HCT116 (cell line): ENCODE measurements at regions not wholly inside any gene's neighbourhood (a gene's known extent, or its start where the extent isn't known, plus 50 kb on each side); places are given as distances from the start of the nearest gene placed in this dataset.

ENCODE experiments used
- ATAC-seq: fragments of 200-7000 bp; cut with Tn5 transposase; 2 replicates; pipeline ENCODE4 v1.9.1; 2020; ENCODE audit warnings: mild to moderate bottlenecking, moderate library complexity
- BruUV-seq: library from RNA; stranded (reverse); fragments of 400-500 nt; replicated peaks from 2 replicates; lab custom pipeline; 2021; lab: Mats Ljungman, UMichigan
- CTCF ChIA-PET: fragments of 300-600 bp; sonication (Branson Sonifier 250); formaldehyde crosslinking; loops from one replicate; lab custom pipeline; 2021; ENCODE audit warnings: antibody characterized with exemption; lab: Charles Lee
- POLR2A ChIA-PET: fragments of 300-600, 350-600 bp; sonication (Branson Sonifier 250); formaldehyde crosslinking; loops from one replicate; lab custom pipeline; 2021; ENCODE audit warnings: antibody characterized with exemption; lab: Charles Lee
- RAD21 ChIA-PET, 2 experiments: fragments of 300-600 bp; sonication (Branson Sonifier 250); formaldehyde crosslinking; loops; one replicate each; lab custom pipeline; 2023; ENCODE audit warnings: low total read pairs in 2 of 2; ENCODE audit not compliant: uncharacterized antibody in 2 of 2, unreplicated experiment in 2 of 2, low non-redundant PET in 1 of 2; lab: Charles Lee
- DNase-seq: peaks from one replicate; pipeline ENCODE4 v3.0.0-alpha.2; 2010; ENCODE audit warnings: low read depth, low spot score
- H2AFZ ChIP-seq: fragments of 200-600 bp; shearing (Covaris generic), sonication (generic); 2 replicates; pipeline ENCODE4 v1.6.1; 2017; ENCODE audit warnings: low read depth, mixed run types, mixed read lengths, antibody characterized with exemption, low read length; ENCODE audit not compliant: poor library complexity, severe bottlenecking
- H3K27ac ChIP-seq: 2 replicates; pipeline ENCODE4 v1.5.1; 2012; ENCODE audit warnings: low read depth, low read length
- H3K27me3 ChIP-seq: fragments of 200-600 bp; sonication (generic); 2 replicates; pipeline ENCODE4 v1.6.1; 2016; ENCODE audit warnings: mixed run types, low read length, mixed read lengths; ENCODE audit not compliant: insufficient read depth
- H3K36me3 ChIP-seq, 2 experiments: fragments of 200-500 bp in 1 of 2; fragments of 200-600 bp in 1 of 2; sonication (Bioruptor generic) in 1 of 2; sonication (generic) in 1 of 2; 2 replicates each; pipeline versions ENCODE4 v1.5.1 to v1.6.1; 2014 to 2016; ENCODE audit warnings: low read length in 2 of 2, inconsistent platforms in 1 of 2, mixed read lengths in 1 of 2, mixed run types in 1 of 2; ENCODE audit not compliant: insufficient read depth in 2 of 2, control insufficient read depth in 1 of 2
- H3K4me1 ChIP-seq, 2 experiments: fragments of 200-600 bp in 1 of 2; sonication (generic) in 1 of 2; 2 replicates each; pipeline versions ENCODE4 v1.5.1 to v1.6.1; 2012 to 2017; ENCODE audit warnings: low read length in 2 of 2, inconsistent platforms in 1 of 2, mild to moderate bottlenecking in 1 of 2, mixed read lengths in 1 of 2, mixed run types in 1 of 2, moderate library complexity in 1 of 2; ENCODE audit not compliant: insufficient read depth in 2 of 2, control insufficient read depth in 1 of 2
- H3K4me2 ChIP-seq: fragments of 200-600 bp; sonication (generic); 2 replicates; pipeline ENCODE4 v1.6.1; 2017; ENCODE audit warnings: mixed run types, low read length, mixed read lengths
- H3K4me3 ChIP-seq, 2 experiments: fragments of 200-600 bp in 1 of 2; sonication (generic) in 1 of 2; replicated peaks in 1 of 2; 2 replicates each; pipeline ENCODE4 v1.5.1; 2011 to 2016; ENCODE audit warnings: low read length in 2 of 2, control low read depth in 1 of 2, low read depth in 1 of 2, mild to moderate bottlenecking in 1 of 2, mixed read lengths in 1 of 2, mixed run types in 1 of 2
- H3K79me2 ChIP-seq: fragments of 200-600 bp; sonication (generic); 2 replicates; pipeline ENCODE4 v1.6.1; 2017; ENCODE audit warnings: mild to moderate bottlenecking, mixed run types, low read length, moderate library complexity, mixed read lengths; ENCODE audit not compliant: insufficient read depth
- H3K9ac ChIP-seq: fragments of 200-600 bp; sonication (generic); 2 replicates; pipeline ENCODE4 v1.6.1; 2016; ENCODE audit warnings: low read length, mixed read lengths
- H3K9me2 ChIP-seq: fragments of 200-600 bp; sonication (generic), shearing (Covaris generic); 2 replicates; pipeline ENCODE4 v1.6.1; 2017; ENCODE audit warnings: mixed run types, mild to moderate bottlenecking, moderate library complexity; ENCODE audit not compliant: insufficient read depth
- H3K9me3 ChIP-seq, 2 experiments: fragments of 200-500 bp in 1 of 2; fragments of 200-600 bp in 1 of 2; sonication (Bioruptor generic) in 1 of 2; sonication (generic) in 1 of 2; 2 replicates each; pipeline ENCODE4 v1.6.1; 2014 to 2017; ENCODE audit warnings: low read length in 2 of 2, mixed read lengths in 2 of 2, inconsistent platforms in 1 of 2, low read depth in 1 of 2, mild to moderate bottlenecking in 1 of 2, mixed run types in 1 of 2, moderate library complexity in 1 of 2; ENCODE audit not compliant: control insufficient read depth in 1 of 2, insufficient read depth in 1 of 2
- H4K20me1 ChIP-seq: fragments of 200-600 bp; sonication (generic), shearing (Covaris generic); 2 replicates; pipeline ENCODE4 v1.6.1; 2017; ENCODE audit warnings: mixed run types, mild to moderate bottlenecking, moderate library complexity; ENCODE audit not compliant: insufficient read depth
- CEBPB ChIP-seq: IDR thresholded peaks from 2 replicates; pipeline ENCODE4 v1.6.1; 2012; ENCODE audit warnings: low read depth
- ELF1 ChIP-seq: IDR thresholded peaks from 2 replicates; pipeline ENCODE4 v1.6.1; 2012; ENCODE audit warnings: low read depth, borderline replicate concordance
- FOSL1 ChIP-seq: IDR thresholded peaks from 2 replicates; pipeline ENCODE4 v1.6.1; 2012; ENCODE audit warnings: low read depth
- JUND ChIP-seq: IDR thresholded peaks from 2 replicates; pipeline ENCODE4 v1.6.1; 2012
- MAX ChIP-seq: IDR thresholded peaks from 2 replicates; pipeline ENCODE4 v1.6.1; 2012
- POLR2A ChIP-seq: IDR thresholded peaks from 2 replicates; pipeline ENCODE4 v1.7.0; 2011; ENCODE audit warnings: borderline replicate concordance; ENCODE audit not compliant: insufficient read depth, insufficient read length; ENCODE audit errors: extremely low read depth
- POLR2AphosphoS5 ChIP-seq: IDR thresholded peaks from 2 replicates; pipeline ENCODE4 v1.6.1; 2011; ENCODE audit warnings: mild to moderate bottlenecking, low read depth, low read length, moderate library complexity
- RAD21 ChIP-seq: IDR thresholded peaks from 2 replicates; pipeline ENCODE4 v1.6.1; 2012; ENCODE audit warnings: low read depth, mild to moderate bottlenecking
- REST ChIP-seq: IDR thresholded peaks from 2 replicates; pipeline ENCODE4 v1.6.1; 2012; ENCODE audit warnings: low read depth
- TCF7L2 ChIP-seq: IDR thresholded peaks from 2 replicates; pipeline ENCODE4 v1.7.0; 2011; ENCODE audit warnings: borderline replicate concordance, inconsistent platforms; ENCODE audit not compliant: insufficient read depth, insufficient read length; ENCODE audit errors: extremely low read depth
- ZBTB33 ChIP-seq: IDR thresholded peaks from 2 replicates; pipeline ENCODE4 v1.6.1; 2011; ENCODE audit warnings: mild to moderate bottlenecking, low read length, moderate library complexity; ENCODE audit not compliant: insufficient replicate concordance; ENCODE audit errors: extremely low read depth
- intact Hi-C: fragments of 100-400 bp; cut with micrococcal nuclease; formaldehyde crosslinking; loops from 2 replicates; pipeline ENCODE4 v1.10.0; 2022

GRCh38 chr1:14090062-14090461 is 390.1 kb downstream of the PRDM2 start:
- ChIA-PET POLR2A (no interaction called here), RAD21 (no interaction called here), CTCF (no interaction called here)
- Histone ChIP-seq H3K27me3 (no peaks in the 10 kb centered on the region), H3K9me3 (0 out of 4 replicates have a peak, but pooled peaks cover 0 to 4% of the 10 kb centered on the region in 2 experiments), H4K20me1 (no peaks in the 10 kb centered on the region), H3K4me2 (no peak overlapping the region), H3K4me1 (no peaks in the 10 kb centered on the region), H3K27ac (no peak overlapping the region), H3K9me2 (no peaks in the 10 kb centered on the region), H3K4me3 (no peak overlapping the region), H2AFZ (no peak overlapping the region), H3K79me2 (no peaks in the 10 kb centered on the region), H3K9ac (no peak overlapping the region), H3K36me3 (no peaks in the 10 kb centered on the region)
- intact Hi-C loops: no loop called here
- no TSS peak for BruUV-seq
- DNase-seq (no peak), ATAC-seq (no peak)
- TF ChIP-seq TCF7L2 (no peak), ELF1 (no peak), POLR2A (no peak), REST (no peak), POLR2AphosphoS5 (no peak), RAD21 (no peak), FOSL1 (no peak), ZBTB33 (no peak), CEBPB (no peak), JUND (no peak), MAX (no peak)
